Myocyte (in vitro differentiated cells): ENCODE measurements at regions not wholly inside any gene's neighbourhood (a gene's known extent, or its start where the extent isn't known, plus 50 kb on each side); places are given as distances from the start of the nearest gene placed in this dataset.

Source experiments
- DNase-seq: peaks from one replicate; pipeline ENCODE4 v3.0.0-alpha.2; 2012; ENCODE audit warnings: low read depth

DNA sequence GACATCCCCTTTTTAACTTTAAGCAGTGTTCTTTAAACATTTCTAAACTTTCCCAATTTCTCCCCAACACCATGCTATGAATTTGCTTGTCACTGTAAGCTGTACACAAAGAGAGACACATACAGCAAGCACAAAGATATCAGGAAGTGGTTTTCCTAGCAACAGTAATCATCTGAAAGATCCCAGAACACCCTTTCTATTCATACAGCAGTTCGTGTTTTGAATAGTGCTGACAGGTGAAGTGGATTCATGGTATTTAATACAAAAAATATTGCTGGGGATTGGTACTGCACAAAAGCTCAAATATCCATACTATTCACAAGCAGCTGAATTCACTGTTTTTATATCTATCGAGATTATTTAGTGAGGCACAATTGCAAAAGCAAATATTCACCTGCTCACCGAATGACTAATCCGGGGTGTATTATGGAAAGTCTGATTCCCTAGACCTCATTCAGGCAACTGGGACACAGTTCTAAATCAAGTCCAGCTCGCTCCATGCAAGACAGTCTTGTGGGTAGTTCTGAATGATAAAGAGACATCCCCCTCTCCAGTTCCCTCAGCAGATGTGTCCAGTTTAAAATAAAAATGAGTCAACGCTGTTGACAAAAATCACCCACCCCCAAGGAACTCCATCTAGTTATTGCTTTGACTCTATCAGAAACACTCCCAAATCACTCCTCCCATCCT lies 107.1 kb upstream of the TSHZ2 start:
- peak; percentile 3 for DNase-seq

DNA sequence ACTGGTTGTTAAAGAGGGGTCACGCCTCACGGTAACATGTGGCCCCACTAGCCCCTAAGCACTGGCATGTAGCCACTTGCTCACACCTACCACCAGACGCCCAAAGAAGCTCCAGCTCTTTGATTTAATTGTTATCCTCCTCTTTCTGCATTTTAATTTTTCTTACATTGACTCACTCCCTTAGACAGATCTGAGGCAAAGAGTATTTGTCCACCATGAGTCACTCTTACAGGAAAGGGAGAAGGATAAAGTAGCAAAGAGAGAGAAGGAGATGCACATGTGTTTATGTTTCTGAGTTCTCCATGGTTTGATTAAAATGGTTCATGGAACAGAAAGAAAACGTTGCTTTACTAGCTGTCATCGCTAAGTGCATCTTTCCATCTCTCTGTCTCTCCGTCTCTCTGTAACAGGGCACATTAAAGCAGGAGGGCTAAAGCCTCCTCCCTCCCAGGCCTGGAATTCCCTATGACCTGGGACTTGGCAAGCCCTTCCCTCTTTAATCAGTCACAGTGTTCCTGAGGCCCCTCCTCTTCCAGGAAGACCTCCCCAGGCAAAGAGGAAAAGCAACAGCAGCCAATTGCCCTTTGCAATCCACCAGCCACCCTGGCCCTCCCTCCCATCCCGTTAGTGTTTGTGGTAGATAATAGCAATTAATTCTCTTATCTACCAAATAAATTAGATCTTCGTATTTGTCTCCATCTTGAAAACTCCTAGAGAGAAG lies 112.8 kb upstream of the TSHZ2 start:
- DNase-seq, result no peak

DNA sequence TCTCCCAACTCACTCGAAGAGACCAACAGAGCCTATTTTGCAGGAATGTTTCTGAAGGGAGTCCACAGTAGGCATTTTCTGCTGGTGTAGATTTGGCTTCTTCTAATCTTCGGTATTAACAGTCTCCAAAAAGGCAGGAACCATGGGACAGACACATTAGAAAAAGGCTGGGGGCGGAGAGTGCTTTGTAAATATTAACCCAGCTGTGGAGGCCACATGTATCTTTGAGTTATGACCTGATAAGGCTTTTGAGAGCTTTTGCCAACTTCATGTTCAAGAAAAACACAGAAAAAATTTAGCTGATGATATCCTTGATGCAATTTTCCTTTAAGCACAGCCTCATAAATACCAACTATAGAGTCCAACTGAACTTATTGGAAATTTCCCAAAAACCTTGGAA lies 119.4 kb upstream of the TSHZ2 start:
- no peak for DNase-seq

DNA sequence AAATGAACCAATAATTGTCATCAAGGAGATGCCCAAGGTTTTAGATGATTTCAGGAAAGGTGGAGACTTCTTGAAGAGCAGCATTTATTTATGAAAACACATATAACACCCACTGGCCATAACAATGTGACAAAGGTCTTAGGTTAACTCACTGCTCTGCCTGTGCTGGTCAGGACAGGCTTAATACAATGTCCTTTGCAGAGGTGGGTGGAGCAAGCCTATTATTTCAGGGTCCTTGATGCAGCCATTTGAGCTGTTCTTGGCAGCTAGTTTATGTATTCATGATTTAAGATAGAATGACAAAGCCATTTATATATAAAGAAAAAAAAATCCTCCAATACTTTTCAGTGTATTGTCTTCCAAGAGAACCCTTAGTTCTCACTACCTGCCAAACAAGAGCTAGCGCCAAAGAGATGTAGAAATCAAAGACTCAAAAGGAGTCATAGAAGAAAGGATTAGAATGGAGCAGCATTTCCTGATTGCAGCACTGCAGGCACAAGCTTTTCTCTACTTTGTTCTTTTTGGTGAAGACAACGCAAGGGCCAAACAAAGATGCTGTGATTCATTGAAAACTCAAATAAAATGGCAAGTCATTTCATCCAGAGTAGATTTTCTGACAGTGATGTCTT lies 124.3 kb upstream of the TSHZ2 start:
- no peak for DNase-seq

DNA sequence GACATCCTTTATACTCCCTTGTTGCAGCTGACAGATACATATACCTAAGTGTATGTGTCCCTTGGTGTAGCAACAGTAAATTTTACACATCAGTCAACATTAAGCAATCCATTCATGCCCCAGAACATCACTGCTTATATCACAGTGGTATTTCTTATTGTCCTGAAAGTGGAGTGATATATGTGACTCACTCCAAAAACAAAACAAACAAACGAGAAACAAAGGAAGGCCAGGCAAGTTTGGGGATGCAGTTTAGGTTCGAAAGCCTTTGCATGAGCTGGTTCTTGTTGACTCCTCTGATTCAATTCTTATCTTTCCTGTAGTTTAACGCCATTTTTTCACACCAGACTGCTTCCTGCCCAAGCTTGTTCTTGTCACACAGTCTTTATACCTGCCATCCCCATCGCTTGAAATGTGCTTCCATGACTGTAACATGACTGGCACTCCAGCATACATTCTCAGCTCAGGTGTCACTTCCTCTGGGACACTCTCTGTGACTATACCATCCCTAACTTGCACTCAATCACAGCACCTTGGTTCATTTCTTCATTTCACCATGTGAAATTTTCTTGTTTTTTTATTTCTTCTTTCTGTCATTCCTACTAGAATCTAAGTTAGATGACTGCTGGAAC lies 125.0 kb upstream of the TSHZ2 start:
- no peak for DNase-seq

DNA sequence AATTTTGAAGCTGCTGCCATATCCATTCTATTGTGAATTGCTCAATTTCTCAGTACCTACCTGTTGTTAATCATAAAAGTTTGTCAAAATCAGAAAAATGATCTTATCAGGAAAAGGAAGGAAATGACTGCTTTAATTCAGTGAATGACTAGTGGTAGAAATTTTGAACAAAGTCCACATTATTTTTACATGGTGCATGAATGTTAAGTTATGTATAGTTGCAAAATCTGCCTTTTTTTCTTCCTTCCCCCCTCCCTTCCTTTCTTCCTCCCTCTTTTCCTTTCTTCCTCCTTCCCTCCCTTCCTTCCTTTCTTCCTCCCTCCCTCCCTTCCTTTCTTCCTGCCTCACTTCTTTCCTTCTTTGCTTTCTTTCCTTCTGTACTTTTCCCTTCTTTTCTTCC lies 127.1 kb upstream of the TSHZ2 start:
- DNase-seq, result no peak

DNA sequence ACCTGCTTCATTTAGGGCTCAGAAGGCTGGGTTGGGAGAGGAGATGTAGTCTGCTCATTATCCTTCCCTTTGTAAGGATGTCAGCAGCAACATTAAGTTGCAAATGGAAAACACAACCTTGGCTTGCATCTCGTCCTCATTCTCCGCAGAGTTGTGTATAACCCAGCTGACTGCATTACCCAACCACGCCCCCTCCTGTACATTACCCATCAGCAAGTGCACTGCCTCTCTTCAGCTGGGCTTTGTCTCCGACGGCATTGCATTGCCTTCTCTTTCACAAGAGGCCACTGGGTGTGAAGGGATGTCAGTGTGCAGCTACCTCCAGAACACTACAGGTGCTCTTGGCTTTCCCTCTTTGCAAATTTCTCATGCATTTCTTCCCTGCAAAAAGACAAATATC lies 128.7 kb upstream of the TSHZ2 start:
- DNase-seq, result no peak

DNA sequence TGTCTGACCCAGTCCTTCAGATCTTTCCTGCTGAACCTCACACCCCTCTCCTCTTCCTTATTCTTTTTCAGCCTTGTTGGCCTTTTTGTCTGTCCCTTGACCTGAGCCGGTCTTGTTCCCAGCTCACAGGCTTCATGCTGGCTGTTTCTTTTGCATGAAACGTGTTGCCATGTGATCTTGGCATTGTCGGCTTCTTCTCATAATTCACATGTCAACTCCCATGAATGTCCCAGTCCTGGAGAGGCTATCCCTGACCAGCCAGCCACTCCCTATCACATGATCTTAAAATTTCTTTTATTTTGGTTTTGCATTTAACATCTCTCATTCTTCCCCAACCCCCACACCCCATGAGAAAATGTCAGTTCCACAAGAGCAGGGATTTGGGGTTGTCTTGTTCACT lies 131.2 kb upstream of the TSHZ2 start:
- no peak for DNase-seq

DNA sequence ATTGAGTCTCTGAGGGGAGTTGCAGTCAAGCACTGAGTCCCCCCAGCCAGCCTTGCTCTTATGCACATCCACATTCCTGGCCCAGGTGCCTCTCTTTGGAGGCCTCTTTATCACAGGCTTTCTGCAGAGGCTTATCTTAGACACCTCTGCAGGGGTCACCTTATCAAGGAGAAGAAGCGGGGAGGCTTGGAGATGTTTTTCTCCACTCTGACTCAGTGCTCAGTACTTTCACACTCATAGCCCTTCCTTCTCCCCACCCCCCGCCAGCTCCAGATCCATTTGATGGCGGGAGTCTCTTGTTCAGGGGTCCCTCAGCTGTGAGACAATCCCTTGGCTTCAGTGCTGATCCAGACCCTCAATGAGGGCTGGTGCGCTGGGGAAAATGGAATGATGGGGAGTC lies 132.1 kb upstream of the TSHZ2 start:
- DNase-seq, result no peak

DNA sequence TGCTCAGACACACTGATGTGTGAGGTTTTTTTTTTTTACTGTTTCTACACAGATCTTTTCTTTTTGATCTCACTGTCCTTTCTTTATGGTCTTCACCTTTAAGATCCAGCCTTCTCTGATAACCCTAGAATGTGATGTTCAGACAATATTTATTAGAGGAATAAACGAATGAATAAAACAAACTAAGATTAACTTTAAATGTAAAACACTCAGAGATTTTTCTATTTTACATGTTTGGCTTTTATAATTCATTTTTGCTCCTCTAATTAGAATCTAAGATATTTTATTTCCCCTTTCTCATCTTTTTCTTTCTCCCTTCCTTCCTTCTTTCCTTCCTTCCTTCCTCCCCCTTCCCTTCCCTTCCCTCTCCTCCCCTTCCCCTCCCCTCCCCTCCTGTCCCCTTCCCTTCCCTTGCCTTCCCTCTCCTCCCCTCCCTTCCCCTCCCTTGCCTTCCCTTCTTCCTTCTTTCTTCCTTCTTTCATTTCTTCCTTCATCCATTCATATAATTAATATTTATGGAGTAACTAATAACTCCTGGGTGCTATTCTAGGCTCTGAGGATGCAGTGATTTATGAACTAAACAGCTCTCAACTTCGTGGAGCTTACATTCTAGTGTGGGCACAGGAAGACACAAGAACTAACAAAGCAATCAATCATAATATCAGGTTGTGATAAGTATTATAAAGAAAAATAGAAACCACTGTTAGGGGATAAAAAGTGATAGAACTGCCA lies 133.5 kb upstream of the TSHZ2 start:
- no peak for DNase-seq

DNA sequence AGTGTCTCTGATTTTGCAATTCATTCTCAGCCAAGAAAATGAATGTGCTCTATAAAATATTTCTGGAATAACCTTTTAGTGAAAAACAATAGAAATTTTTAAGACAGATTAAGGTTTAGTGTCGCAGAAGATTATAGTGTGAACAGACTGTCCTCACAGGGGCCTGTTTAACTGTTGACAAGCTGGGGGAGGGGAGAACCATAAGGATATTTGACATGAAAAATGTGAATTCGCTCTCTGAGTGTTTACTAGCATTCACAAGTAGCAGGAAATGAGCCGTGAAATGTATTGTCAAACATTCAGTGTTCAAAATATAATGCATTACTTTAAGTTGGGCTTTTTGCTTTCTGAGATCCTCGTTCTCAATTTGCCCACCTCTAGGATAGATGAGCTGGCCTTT lies 134.8 kb upstream of the TSHZ2 start:
- DNase-seq, result no peak

DNA sequence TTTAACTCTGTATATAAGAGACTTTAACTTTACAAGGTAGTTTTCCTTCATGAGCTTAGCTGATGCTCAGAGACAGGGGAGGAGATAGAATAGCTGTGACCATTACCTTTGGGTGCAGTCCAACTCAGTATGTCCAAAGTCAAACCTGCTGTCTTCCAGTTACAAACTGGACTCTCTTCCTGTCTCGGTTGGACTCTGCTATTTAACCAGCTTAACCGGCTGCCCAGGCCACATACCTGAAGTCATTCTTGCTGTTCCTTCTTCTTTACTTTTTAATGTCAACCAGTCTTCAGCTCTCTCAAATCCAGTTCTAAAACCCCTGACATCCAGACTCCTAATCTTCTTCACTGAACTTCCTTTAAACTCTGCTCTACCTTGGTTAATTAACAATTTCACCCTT lies 138.3 kb upstream of the TSHZ2 start:
- no peak for DNase-seq

DNA sequence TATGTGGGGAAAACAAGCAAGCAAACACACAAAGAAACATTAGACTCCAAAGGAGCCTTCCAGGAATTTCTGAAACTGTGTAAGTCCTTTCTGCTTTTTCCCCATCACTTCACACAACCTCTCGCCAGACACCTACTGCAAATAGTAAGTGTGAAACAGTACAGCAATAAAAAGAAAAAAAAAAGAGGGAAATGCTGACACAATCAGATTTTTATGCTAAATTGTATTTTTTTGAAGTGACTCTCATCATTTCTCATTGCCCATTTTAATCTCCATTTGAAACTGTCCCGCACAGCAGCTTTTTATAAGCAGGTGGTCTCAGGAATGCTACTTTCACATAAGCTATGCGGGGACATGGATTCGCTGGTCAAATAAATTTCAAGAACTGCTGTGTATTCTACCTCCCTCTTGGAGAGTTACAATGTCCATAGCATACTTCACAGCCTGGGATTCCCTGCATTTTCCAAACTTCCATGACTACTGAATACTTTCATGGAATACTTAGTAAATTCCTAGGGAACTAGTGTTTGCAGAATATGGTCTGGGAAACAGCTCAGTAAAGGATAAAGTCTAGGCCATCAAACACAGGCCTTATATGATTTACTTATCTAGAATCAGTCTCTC lies 139.9 kb upstream of the TSHZ2 start:
- DNase-seq, result no peak

DNA sequence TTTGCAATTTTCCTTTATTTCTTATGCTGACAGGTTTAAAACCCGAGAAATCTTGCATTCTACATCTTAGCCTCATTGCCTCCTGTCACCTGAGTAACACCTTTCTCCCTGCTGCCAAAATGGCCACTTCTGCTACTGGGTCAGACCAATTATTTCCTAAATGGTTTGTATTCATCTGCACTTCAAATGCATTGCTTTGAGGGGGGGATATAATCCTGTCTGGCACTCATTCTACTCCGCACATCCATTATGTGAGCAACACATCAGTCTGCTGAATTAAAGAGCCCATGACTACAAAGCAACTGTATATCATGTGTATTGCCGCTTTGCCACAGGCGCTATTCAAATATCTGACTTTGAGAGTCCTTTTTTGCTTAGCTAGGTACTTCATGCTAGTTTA lies 141.6 kb upstream of the TSHZ2 start:
- DNase-seq, result no peak

DNA sequence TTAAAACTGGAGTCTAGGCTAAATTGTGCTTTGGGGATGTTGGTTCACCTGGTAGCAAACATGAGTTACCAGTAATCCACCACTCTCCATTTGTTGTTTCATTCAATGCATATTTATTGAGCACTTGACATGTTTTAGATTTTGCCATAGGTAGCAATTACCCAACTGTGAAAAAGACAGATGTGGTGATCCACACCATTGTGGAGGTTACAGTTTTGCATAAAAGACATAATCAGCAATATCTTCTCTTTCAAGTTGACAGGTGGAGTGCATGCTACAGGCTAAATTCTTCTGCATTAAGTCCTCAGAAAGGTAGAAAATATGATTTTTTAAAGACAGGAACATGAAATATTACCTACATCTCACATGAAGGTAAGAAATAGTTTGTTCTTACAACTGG lies 143.0 kb upstream of the TSHZ2 start:
- DNase-seq, result no peak

DNA sequence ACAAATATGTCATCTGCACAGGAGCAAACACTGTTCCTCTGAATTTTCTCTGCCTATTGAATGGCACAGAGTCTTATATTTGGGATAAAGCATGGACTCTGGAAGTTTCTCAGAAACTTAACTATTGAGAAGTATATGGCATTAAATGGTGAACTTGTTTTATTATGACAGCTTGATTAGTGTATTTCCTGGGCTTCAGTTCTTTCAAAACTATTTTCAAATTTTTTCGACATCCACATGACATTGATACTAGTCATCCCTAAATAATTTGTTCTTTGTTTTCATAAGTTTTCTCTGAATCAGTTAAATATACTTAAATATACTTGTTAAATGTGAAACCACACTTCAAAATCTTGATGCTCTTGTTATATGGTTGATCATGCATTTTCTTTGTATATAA lies 144.0 kb upstream of the TSHZ2 start:
- DNase-seq, result no peak

DNA sequence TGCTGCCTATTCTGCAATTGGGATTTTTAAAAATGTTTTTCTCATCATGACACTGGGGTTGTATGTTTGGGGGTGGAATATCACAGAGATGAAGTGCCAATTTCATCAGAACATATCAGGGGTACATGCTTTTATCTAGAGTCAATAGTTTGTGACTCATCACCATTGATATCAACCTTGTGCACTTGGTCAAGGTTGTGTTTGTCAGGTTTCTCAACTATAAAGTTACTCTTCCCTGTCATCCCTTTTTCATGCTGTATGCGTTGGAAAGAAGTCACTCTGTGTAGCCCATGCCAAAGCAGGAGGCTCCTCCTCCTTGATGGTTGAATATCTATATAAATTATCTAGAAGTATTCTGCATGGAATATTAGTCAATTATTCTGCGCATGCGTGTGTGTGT lies 145.4 kb upstream of the TSHZ2 start:
- no peak for DNase-seq

DNA sequence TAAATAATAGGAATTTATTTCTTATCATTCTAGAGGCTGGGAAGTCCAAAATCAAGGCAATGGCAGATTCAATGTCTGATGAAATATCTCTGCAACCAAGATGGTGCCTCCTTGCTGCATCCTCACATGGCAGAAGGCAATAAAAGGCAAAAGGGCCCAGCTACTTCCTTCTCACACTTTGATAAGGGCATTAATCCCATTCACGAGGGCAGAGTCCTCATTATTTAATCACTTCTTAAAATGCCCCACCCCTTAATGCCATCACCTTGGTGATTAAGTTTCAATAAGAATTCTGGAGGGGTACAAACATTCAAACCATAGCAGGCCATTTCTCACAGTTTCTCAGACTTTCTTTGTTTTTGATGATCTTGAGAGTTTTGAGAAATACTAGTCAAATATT lies 145.8 kb upstream of the TSHZ2 start:
- DNase-seq, result no peak

DNA sequence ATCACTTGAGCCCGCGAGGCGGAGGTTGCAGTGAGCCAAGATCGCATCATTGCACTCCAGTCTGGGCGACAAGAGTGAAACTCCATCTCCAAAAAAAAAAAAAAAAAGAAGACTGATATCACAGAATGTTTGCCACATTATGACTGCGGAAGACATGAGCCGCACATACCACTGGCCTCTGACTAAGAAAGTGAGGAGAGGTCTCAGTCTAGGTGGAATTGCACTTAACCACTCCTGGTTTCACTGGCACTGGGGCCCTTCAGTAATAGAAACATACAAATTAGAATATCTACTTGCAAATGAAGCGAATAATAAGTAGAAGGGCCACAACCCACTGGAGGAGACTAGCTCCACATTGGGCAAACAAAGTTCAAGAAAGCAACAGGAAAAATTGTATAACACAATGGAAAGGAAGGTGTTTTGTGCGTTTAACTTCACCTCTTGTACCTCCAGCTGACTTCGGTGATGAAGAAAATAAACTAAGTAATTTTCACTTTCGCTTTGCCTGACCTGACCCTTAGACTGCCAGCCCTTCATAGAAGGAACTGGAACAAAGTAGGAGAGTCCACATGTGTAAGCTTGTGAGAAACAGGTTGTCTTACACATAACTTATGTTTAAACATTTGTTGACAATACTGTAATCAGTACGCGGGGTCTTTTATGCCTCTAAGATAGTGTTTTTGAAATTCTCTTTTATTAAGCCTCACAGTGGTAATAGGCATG lies 147.5 kb upstream of the TSHZ2 start:
- no peak for DNase-seq

DNA sequence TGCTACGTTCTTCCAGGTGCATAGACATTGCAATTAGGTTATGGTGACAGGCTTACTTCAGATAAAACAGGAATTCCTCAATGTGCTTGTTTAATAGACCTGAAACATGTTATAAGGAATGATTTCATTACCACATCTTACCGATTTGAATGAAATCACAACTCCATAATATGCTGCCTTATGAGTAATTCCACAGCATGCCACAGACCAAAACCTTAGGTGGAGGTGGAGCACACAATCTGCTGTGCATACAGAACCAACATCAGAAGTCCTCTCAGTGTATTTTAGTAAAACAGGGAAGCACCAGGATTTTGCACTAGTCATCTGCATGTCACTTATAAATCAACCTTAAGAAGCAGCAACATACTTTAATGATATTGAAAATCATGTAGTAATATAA lies 148.9 kb upstream of the TSHZ2 start:
- no peak for DNase-seq
